SK-N-SH treated with all-trans-retinoic acid at 6 μM for 48 hours (cell line): ENCODE measurements at regions not wholly inside any gene's neighbourhood (a gene's known extent, or its start where the extent isn't known, plus 50 kb on each side); places are given as distances from the start of the nearest gene placed in this dataset.

Experiments
- ATAC-seq: fragments of 200-7000 bp; cut with Tn5 transposase; 3 replicates; pipeline ENCODE4 v1.9.1; 2020; ENCODE audit warnings: mild to moderate bottlenecking, moderate library complexity
- ARNTL ChIP-seq: fragments of 450-650 bp; formaldehyde crosslinking; IDR thresholded peaks from 2 replicates; pipeline ENCODE4 v1.5.0; 2020; ENCODE audit warnings: low read depth, mild to moderate bottlenecking, moderate library complexity, borderline replicate concordance
- BACH2 ChIP-seq: fragments of 250-450 bp; sonication (Bioruptor Pico); IDR thresholded peaks from 2 replicates; pipeline ENCODE4 v1.9.0; 2021; ENCODE audit warnings: mild to moderate bottlenecking, borderline replicate concordance
- CSDC2 ChIP-seq: fragments of 250-450 bp; sonication (Bioruptor Pico); IDR thresholded peaks from 2 replicates; pipeline ENCODE4 v1.5.0; 2020; ENCODE audit warnings: mild to moderate bottlenecking, moderate library complexity
- ESRRG ChIP-seq: fragments of 250-450 bp; sonication (Bioruptor Pico); IDR thresholded peaks from 2 replicates; pipeline ENCODE4 v1.6.1; 2021; ENCODE audit warnings: mild to moderate bottlenecking
- GLIS3 ChIP-seq: fragments of 250-450 bp; sonication (Bioruptor Pico); IDR thresholded peaks from 2 replicates; pipeline ENCODE4 v1.5.0; 2020; ENCODE audit warnings: mild to moderate bottlenecking, moderate library complexity
- ISL1 ChIP-seq: fragments of 250-450 bp; sonication (Bioruptor Pico); IDR thresholded peaks from 2 replicates; pipeline ENCODE4 v2.1.2; 2022; ENCODE audit warnings: mild to moderate bottlenecking, moderate library complexity
- OSR1 ChIP-seq: fragments of 250-450 bp; sonication (Bioruptor Pico); IDR thresholded peaks from 2 replicates; pipeline ENCODE4 v1.8.0; 2022; ENCODE audit warnings: moderate library complexity, mild to moderate bottlenecking, inconsistent platforms
- PPARA ChIP-seq: fragments of 250-450 bp; sonication (Bioruptor Pico); IDR thresholded peaks from 2 replicates; pipeline ENCODE4 v1.5.0; 2020; ENCODE audit warnings: mild to moderate bottlenecking, borderline replicate concordance
- RARB ChIP-seq: fragments of 250-450 bp; sonication (Bioruptor Pico); IDR thresholded peaks from 2 replicates; pipeline ENCODE4 v1.8.0; 2021; ENCODE audit warnings: mild to moderate bottlenecking, moderate library complexity
- SNAI2 ChIP-seq: fragments of 250-450 bp; sonication (Bioruptor Pico); IDR thresholded peaks from 2 replicates; pipeline ENCODE4 v1.5.0; 2020; ENCODE audit warnings: mild to moderate bottlenecking, moderate library complexity
- TCF4 ChIP-seq: fragments of 250-450 bp; sonication (Bioruptor Pico); IDR thresholded peaks from 2 replicates; pipeline ENCODE4 v1.8.0; 2021; ENCODE audit warnings: mild to moderate bottlenecking, moderate library complexity, borderline replicate concordance
- TOX ChIP-seq: fragments of 250-450 bp; sonication (Bioruptor Pico); IDR thresholded peaks from 2 replicates; pipeline ENCODE4 v1.8.0; 2021; ENCODE audit warnings: mild to moderate bottlenecking, moderate library complexity, borderline replicate concordance
- ZC3H10 ChIP-seq: fragments of 250-450 bp; sonication (Bioruptor Pico); IDR thresholded peaks from 2 replicates; pipeline ENCODE4 v1.5.1; 2021; ENCODE audit warnings: mild to moderate bottlenecking, moderate library complexity
- ZFP3 ChIP-seq: fragments of 250-450 bp; sonication (Bioruptor Pico); IDR thresholded peaks from 2 replicates; pipeline ENCODE4 v1.5.0; 2020; ENCODE audit warnings: mild to moderate bottlenecking, moderate library complexity
- ZFP30 ChIP-seq: fragments of 450-650 bp; formaldehyde crosslinking; IDR thresholded peaks from 2 replicates; pipeline ENCODE4 v1.5.0; 2022; ENCODE audit warnings: mild to moderate bottlenecking, moderate library complexity
- ZNF70 ChIP-seq: fragments of 450-650 bp; formaldehyde crosslinking; IDR thresholded peaks from 2 replicates; pipeline ENCODE4 v1.5.0; 2020; ENCODE audit warnings: mild to moderate bottlenecking, moderate library complexity
- ZNF8 ChIP-seq: fragments of 450-650 bp; formaldehyde crosslinking; IDR thresholded peaks from 2 replicates; pipeline ENCODE4 v1.5.0; 2020; ENCODE audit warnings: mild to moderate bottlenecking, moderate library complexity
- TF ChIP-seq, protein P1 (sequence below): fragments of 250-450 bp; sonication (Bioruptor Pico); IDR thresholded peaks from 2 replicates; pipeline ENCODE4 v1.5.1; 2021; ENCODE audit warnings: mild to moderate bottlenecking, moderate library complexity
- TF ChIP-seq, protein P2 (sequence below): fragments of 250-450 bp; sonication (Bioruptor Pico); IDR thresholded peaks from 2 replicates; pipeline ENCODE4 v1.8.0; 2020; ENCODE audit warnings: mild to moderate bottlenecking, moderate library complexity, borderline replicate concordance
- TF ChIP-seq, protein P3 (sequence below): fragments of 250-450 bp; sonication (Bioruptor Pico); IDR thresholded peaks from 2 replicates; pipeline ENCODE4 v1.5.0; 2020; ENCODE audit warnings: mild to moderate bottlenecking, moderate library complexity
- TF ChIP-seq, protein P4 (sequence below): fragments of 250-450 bp; sonication (Bioruptor Pico); IDR thresholded peaks from 2 replicates; pipeline ENCODE4 v1.5.1; 2020; ENCODE audit warnings: low read depth, mild to moderate bottlenecking, moderate library complexity

DNA sequence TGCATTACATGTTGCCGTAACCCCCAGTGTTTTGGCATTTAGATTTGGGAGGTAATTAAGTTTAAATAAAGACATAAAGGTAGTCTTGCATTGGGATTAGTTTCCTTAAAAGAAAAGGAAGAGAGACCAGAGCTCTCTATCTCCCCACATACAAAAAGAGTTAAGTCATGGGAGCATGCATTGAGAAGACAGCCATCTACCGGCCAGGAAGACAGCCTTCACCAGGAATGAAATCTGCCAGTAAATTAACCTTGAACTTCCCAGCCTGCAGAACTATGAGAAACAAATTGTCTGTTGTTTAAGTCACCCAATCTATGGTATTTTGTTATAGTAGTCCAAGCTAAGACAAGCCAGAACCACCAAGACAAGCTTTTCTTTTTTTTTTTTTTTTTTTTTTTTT is 567.0 kb upstream of the CDH18 start:
- TF ChIP-seq, protein P1, sequence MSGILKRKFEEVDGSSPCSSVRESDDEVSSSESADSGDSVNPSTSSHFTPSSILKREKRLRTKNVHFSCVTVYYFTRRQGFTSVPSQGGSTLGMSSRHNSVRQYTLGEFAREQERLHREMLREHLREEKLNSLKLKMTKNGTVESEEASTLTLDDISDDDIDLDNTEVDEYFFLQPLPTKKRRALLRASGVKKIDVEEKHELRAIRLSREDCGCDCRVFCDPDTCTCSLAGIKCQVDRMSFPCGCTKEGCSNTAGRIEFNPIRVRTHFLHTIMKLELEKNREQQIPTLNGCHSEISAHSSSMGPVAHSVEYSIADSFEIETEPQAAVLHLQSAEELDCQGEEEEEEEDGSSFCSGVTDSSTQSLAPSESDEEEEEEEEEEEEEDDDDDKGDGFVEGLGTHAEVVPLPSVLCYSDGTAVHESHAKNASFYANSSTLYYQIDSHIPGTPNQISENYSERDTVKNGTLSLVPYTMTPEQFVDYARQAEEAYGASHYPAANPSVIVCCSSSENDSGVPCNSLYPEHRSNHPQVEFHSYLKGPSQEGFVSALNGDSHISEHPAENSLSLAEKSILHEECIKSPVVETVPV (CRISPR knock-in tag), result no peak
- TF ChIP-seq ESRRG (CRISPR knock-in tag), result no peak
- TF ChIP-seq ISL1 (CRISPR knock-in tag), result no peak
- TF ChIP-seq, protein P2, sequence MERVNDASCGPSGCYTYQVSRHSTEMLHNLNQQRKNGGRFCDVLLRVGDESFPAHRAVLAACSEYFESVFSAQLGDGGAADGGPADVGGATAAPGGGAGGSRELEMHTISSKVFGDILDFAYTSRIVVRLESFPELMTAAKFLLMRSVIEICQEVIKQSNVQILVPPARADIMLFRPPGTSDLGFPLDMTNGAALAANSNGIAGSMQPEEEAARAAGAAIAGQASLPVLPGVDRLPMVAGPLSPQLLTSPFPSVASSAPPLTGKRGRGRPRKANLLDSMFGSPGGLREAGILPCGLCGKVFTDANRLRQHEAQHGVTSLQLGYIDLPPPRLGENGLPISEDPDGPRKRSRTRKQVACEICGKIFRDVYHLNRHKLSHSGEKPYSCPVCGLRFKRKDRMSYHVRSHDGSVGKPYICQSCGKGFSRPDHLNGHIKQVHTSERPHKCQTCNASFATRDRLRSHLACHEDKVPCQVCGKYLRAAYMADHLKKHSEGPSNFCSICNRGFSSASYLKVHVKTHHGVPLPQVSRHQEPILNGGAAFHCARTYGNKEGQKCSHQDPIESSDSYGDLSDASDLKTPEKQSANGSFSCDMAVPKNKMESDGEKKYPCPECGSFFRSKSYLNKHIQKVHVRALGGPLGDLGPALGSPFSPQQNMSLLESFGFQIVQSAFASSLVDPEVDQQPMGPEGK (CRISPR knock-in tag), result no peak
- no peak for TF ChIP-seq ZFP30
- TF ChIP-seq, protein P3, sequence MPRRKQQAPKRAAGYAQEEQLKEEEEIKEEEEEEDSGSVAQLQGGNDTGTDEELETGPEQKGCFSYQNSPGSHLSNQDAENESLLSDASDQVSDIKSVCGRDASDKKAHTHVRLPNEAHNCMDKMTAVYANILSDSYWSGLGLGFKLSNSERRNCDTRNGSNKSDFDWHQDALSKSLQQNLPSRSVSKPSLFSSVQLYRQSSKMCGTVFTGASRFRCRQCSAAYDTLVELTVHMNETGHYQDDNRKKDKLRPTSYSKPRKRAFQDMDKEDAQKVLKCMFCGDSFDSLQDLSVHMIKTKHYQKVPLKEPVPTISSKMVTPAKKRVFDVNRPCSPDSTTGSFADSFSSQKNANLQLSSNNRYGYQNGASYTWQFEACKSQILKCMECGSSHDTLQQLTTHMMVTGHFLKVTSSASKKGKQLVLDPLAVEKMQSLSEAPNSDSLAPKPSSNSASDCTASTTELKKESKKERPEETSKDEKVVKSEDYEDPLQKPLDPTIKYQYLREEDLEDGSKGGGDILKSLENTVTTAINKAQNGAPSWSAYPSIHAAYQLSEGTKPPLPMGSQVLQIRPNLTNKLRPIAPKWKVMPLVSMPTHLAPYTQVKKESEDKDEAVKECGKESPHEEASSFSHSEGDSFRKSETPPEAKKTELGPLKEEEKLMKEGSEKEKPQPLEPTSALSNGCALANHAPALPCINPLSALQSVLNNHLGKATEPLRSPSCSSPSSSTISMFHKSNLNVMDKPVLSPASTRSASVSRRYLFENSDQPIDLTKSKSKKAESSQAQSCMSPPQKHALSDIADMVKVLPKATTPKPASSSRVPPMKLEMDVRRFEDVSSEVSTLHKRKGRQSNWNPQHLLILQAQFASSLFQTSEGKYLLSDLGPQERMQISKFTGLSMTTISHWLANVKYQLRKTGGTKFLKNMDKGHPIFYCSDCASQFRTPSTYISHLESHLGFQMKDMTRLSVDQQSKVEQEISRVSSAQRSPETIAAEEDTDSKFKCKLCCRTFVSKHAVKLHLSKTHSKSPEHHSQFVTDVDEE (CRISPR knock-in tag), result no peak
- TF ChIP-seq PPARA, result no peak
- TF ChIP-seq CSDC2 (CRISPR knock-in tag), result no peak
- TF ChIP-seq ARNTL (CRISPR knock-in tag), result no peak
- no peak for TF ChIP-seq ZNF8 (CRISPR knock-in tag)
- no peak for TF ChIP-seq TCF4 (CRISPR knock-in tag)
- no peak for TF ChIP-seq ZC3H10 (CRISPR knock-in tag)
- TF ChIP-seq, protein P4, sequence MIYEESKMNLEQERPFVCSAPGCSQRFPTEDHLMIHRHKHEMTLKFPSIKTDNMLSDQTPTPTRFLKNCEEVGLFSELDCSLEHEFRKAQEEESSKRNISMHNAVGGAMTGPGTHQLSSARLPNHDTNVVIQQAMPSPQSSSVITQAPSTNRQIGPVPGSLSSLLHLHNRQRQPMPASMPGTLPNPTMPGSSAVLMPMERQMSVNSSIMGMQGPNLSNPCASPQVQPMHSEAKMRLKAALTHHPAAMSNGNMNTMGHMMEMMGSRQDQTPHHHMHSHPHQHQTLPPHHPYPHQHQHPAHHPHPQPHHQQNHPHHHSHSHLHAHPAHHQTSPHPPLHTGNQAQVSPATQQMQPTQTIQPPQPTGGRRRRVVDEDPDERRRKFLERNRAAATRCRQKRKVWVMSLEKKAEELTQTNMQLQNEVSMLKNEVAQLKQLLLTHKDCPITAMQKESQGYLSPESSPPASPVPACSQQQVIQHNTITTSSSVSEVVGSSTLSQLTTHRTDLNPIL (CRISPR knock-in tag), result no peak
- TF ChIP-seq OSR1 (CRISPR knock-in tag), result no peak
- ATAC-seq, result peak; percentile 72; the same call in 2 of the 3 replicates

DNA sequence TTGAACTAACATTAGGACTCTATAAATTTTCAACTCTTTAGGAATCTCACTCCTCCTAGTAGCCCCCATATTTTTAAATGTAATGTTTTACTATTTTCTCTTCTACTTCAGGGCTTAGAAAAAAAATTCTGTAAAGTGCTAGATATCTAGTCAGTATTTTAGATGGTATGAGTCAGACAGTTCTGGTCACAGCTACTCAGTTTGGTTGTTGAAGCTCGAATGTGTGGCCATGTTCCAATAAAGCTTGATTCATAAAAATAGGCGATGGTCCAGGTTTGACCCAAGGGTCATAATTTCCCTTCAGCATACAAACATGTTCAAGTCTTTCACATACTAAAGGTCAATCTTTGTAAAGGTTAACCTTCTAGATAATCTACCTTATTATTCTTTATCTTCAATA is 566.0 kb upstream of the CDH18 start:
- no peak for ATAC-seq
- no peak for TF ChIP-seq OSR1 (CRISPR knock-in tag)
- TF ChIP-seq, protein P2 (CRISPR knock-in tag), result no peak

DNA sequence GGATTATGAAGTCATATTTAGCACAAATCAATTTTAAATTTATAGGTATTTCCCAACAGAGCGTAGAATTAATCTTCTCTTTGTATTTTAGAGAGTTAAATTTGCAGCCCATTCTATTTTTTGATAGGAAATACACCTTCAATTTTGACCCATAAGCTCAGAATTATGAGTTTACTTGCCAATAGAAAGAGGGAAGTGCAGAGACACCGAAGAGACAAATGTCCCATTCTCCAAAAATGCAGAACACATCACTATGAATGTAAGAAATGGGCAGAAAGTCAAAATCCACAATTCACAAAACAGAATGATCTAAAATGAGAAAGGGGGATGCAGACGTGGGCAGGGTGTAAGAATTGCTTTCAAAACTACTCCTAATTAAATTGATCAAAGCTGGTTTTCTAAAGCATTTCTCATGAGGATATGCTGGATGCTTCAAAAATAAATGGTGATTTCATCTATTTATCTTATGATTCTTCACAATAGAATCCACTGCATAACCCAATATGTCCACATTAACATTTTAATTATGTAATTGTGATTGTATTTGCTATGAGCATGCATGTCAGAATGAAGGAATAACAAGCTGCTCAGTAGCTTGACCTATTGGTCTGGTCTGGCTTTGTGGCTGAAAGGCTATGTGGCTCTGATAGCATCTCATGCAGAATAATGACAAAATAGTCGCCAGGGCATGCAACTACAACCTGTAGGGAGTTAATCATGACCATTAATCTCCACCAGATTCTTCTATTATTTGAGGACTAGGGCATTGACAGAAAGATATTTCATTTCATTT is 550.1 kb upstream of the CDH18 start:
- ATAC-seq, result no peak
- no peak for TF ChIP-seq ZNF70 (CRISPR knock-in tag)
- no peak for TF ChIP-seq ZC3H10 (CRISPR knock-in tag)
- no peak for TF ChIP-seq SNAI2 (CRISPR knock-in tag)
- TF ChIP-seq ZFP3, result no peak
- TF ChIP-seq TCF4 (CRISPR knock-in tag), result no peak
- no peak for TF ChIP-seq RARB
- TF ChIP-seq CSDC2 (CRISPR knock-in tag), result no peak
- no peak for TF ChIP-seq BACH2 (CRISPR knock-in tag)
- TF ChIP-seq, protein P3 (CRISPR knock-in tag), result no peak
- TF ChIP-seq ISL1 (CRISPR knock-in tag), result no peak
- TF ChIP-seq, protein P1 (CRISPR knock-in tag), result no peak
- no peak for TF ChIP-seq ESRRG (CRISPR knock-in tag)
- TF ChIP-seq ZFP30, result no peak
- TF ChIP-seq GLIS3 (CRISPR knock-in tag), result no peak
- no peak for TF ChIP-seq TOX
- TF ChIP-seq OSR1 (CRISPR knock-in tag), result no peak
- TF ChIP-seq ARNTL (CRISPR knock-in tag), result no peak
